D721Med (cell line): ENCODE measurements at regions not wholly inside any gene's neighbourhood (a gene's known extent, or its start where the extent isn't known, plus 50 kb on each side); places are given as distances from the start of the nearest gene placed in this dataset.

Source experiments
- DNase-seq: peaks from one replicate; pipeline ENCODE4 v3.0.0; 2011; ENCODE audit warnings: low spot score; ENCODE audit not compliant: insufficient read length
- FAIRE-seq: peaks from 2 replicates; lab custom pipeline; 2011; peaks lifted over from hg19 to GRCh38; lab: Jason Lieb, UNC
- TF ChIP-seq, protein P1 (sequence below): IDR thresholded peaks from 2 replicates; pipeline ENCODE4 v1.5.1; 2012; ENCODE audit warnings: mild to moderate bottlenecking, control low read depth; ENCODE audit not compliant: insufficient read depth; ENCODE audit errors: missing control alignments

- FAIRE-seq, result no peak
- no peak for DNase-seq
- TF ChIP-seq, protein P1, sequence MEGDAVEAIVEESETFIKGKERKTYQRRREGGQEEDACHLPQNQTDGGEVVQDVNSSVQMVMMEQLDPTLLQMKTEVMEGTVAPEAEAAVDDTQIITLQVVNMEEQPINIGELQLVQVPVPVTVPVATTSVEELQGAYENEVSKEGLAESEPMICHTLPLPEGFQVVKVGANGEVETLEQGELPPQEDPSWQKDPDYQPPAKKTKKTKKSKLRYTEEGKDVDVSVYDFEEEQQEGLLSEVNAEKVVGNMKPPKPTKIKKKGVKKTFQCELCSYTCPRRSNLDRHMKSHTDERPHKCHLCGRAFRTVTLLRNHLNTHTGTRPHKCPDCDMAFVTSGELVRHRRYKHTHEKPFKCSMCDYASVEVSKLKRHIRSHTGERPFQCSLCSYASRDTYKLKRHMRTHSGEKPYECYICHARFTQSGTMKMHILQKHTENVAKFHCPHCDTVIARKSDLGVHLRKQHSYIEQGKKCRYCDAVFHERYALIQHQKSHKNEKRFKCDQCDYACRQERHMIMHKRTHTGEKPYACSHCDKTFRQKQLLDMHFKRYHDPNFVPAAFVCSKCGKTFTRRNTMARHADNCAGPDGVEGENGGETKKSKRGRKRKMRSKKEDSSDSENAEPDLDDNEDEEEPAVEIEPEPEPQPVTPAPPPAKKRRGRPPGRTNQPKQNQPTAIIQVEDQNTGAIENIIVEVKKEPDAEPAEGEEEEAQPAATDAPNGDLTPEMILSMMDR, result no peak
Measured at GRCh38 chr5:123748239-123748638, 236.3 kb downstream of the CSNK1G3 start.

- no peak for FAIRE-seq
- TF ChIP-seq, protein P1, result no peak
Measured at GRCh38 chr5:123746683-123747360, 234.8 kb downstream of the CSNK1G3 start.

DNA sequence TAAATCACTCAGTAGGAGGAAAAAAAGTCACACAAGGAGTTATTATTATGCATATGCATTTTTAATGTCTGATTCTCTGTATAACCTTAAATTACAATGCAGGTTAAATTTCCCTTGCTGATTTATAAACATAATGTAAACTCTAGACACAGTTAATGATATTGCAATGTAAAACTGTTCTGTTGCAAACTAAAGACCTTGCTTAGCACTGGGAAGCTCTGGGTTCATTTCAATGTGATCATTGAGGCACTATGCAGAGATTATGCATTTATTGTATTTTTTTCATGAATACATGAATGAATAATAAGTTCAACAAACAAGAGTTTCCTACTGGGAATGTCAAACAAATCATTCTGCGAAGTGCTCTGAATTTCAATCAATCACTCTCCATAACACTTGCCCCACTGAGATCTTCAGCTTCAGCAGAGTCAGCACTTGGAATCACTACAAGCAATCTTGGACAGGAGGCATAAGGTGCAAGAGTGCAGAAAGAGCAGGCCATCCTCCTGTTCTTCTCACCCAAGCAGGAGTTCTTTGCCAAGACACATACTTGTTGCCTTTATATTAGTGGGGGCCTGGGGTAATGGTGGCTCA, 232.1 kb downstream of the CSNK1G3 start:
- FAIRE-seq, result no peak
- no peak for DNase-seq
- TF ChIP-seq, protein P1, result no peak

More at GRCh38 chr5:123746683-123747360, 234.8 kb downstream of the CSNK1G3 start:
- no peak for DNase-seq

GRCh38 chr5:123735384-123735783, 223.4 kb downstream of the CSNK1G3 start:
- DNase-seq (no peak), FAIRE-seq (no peak)
- TF ChIP-seq, protein P1, result no peak

- FAIRE-seq (no peak), DNase-seq (no peak)
- TF ChIP-seq, protein P1, result no peak
Measured at GRCh38 chr5:123732257-123732656, 220.3 kb downstream of the CSNK1G3 start.

- DNase-seq (no peak), FAIRE-seq (no peak)
- TF ChIP-seq, protein P1, result no peak
Measured at GRCh38 chr5:123722451-123722850, 210.5 kb downstream of the CSNK1G3 start.
